H1 (cell line): ENCODE measurements at regions not wholly inside any gene's neighbourhood (a gene's known extent, or its start where the extent isn't known, plus 50 kb on each side); places are given as distances from the start of the nearest gene placed in this dataset.

Experiments used
- CTCF ChIA-PET: fragments of 300-600 bp; sonication (Branson Sonifier 250); formaldehyde crosslinking; loops from one replicate; lab custom pipeline; 2021; ENCODE audit not compliant: partially characterized antibody; lab: Charles Lee
- POLR2A ChIA-PET: fragments of 300-600 bp; sonication (Branson Sonifier 250); formaldehyde crosslinking; loops from one replicate; lab custom pipeline; 2021; ENCODE audit warnings: inconsistent platforms; ENCODE audit not compliant: partially characterized antibody; lab: Charles Lee
- DNase-seq, 2 experiments: peaks; one replicate each; pipeline versions ENCODE4 v3.0.0 to v3.0.0-alpha.2; 2010 to 2022; ENCODE audit warnings: low spot score in 2 of 2, low read depth in 1 of 2, mixed read lengths in 1 of 2
- FAIRE-seq: peaks from 2 replicates; lab custom pipeline; 2011; peaks lifted over from hg19 to GRCh38; lab: Jason Lieb, UNC
- H2AFZ ChIP-seq: 2 replicates; pipeline ENCODE4 v1.8.1; 2012; ENCODE audit warnings: low read length, inconsistent platforms
- H2AK5ac ChIP-seq: 2 replicates; pipeline ENCODE4 v1.6.1; 2013; ENCODE audit warnings: low read depth, low read length
- H2BK120ac ChIP-seq: replicated peaks from 2 replicates; pipeline ENCODE3; 2013; ENCODE audit warnings: low read depth, low read length, inconsistent platforms
- H2BK12ac ChIP-seq: 2 replicates; pipeline ENCODE4 v1.6.1; 2013; ENCODE audit warnings: low read depth, low read length
- H2BK15ac ChIP-seq: 2 replicates; pipeline ENCODE4 v1.6.1; 2013; ENCODE audit warnings: low read length
- H2BK20ac ChIP-seq: 2 replicates; pipeline ENCODE4 v1.6.1; 2013; ENCODE audit warnings: low read length
- H2BK5ac ChIP-seq: 2 replicates; pipeline ENCODE4 v1.6.1; 2013; ENCODE audit warnings: low read depth, low read length
- H3K14ac ChIP-seq: 2 replicates; pipeline ENCODE4 v1.6.1; 2013; ENCODE audit warnings: inconsistent platforms; ENCODE audit not compliant: insufficient read length
- H3K18ac ChIP-seq: 2 replicates; pipeline ENCODE4 v1.6.1; 2013; ENCODE audit warnings: low read length; ENCODE audit errors: extremely low read depth
- H3K23ac ChIP-seq: 2 replicates; pipeline ENCODE4 v1.6.1; 2013; ENCODE audit warnings: inconsistent platforms; ENCODE audit not compliant: insufficient read length
- H3K23me2 ChIP-seq: 2 replicates; pipeline ENCODE4 v1.6.1; 2013; ENCODE audit warnings: low read depth, low read length
- H3K27ac ChIP-seq: 2 replicates; pipeline ENCODE4 v1.6.1; 2011; ENCODE audit warnings: low read depth, low read length, inconsistent platforms
- H3K27me3 ChIP-seq, 4 experiments: replicated peaks in 1 of 4; 1 replicate in 1 of 4; 2 replicates in 3 of 4; pipeline versions ENCODE4 v1.6.1 to v1.8.1; 2011 to 2013; ENCODE audit warnings: low read length in 3 of 4, mild to moderate bottlenecking in 3 of 4, inconsistent platforms in 2 of 4, mixed read lengths in 2 of 4, moderate library complexity in 1 of 4; ENCODE audit not compliant: control insufficient read depth in 3 of 4, insufficient read depth in 3 of 4; ENCODE audit errors: extremely low read depth in 1 of 4
- H3K36me3 ChIP-seq, 4 experiments: 2 replicates each; pipeline versions ENCODE4 v1.6.1 to v1.8.1; 2011 to 2013; ENCODE audit warnings: mild to moderate bottlenecking in 4 of 4, low read length in 3 of 4, moderate library complexity in 2 of 4, control low read depth in 1 of 4, inconsistent platforms in 1 of 4; ENCODE audit not compliant: insufficient read depth in 4 of 4, control insufficient read depth in 2 of 4
- H3K4ac ChIP-seq: replicated peaks from 2 replicates; pipeline ENCODE3; 2013; ENCODE audit warnings: low read length, low read depth, mixed read lengths, inconsistent platforms; ENCODE audit not compliant: insufficient read length
- H3K4me1 ChIP-seq, 4 experiments: replicated peaks in 1 of 4; 1 replicate in 1 of 4; 2 replicates in 3 of 4; pipeline versions ENCODE4 v1.6.1 to v1.8.1; 2011 to 2013; ENCODE audit warnings: low read length in 3 of 4, inconsistent platforms in 2 of 4, mixed read lengths in 1 of 4; ENCODE audit not compliant: insufficient read depth in 4 of 4, control insufficient read depth in 3 of 4
- H3K4me2 ChIP-seq, 2 experiments: 2 replicates each; pipeline versions ENCODE4 v1.6.1 to v1.8.1; 2011 to 2013; ENCODE audit warnings: low read depth in 2 of 2, low read length in 2 of 2, control low read depth in 1 of 2, inconsistent platforms in 1 of 2, mild to moderate bottlenecking in 1 of 2; ENCODE audit not compliant: insufficient read depth in 1 of 2
- H3K4me3 ChIP-seq, 4 experiments: fragments of 200-600, 300-600 bp in 1 of 4; sonication (generic), shearing (Covaris generic), sonication (Bioruptor Twin) in 1 of 4; 2 replicates each; pipeline versions ENCODE4 v1.5.1 to v1.8.1; 2011 to 2016; ENCODE audit warnings: low read length in 4 of 4, low read depth in 3 of 4, control low read depth in 2 of 4, inconsistent platforms in 2 of 4, mild to moderate bottlenecking in 2 of 4, mixed read lengths in 1 of 4, moderate library complexity in 1 of 4; ENCODE audit not compliant: insufficient read depth in 2 of 4; ENCODE audit errors: extremely low read depth in 1 of 4
- H3K56ac ChIP-seq: replicated peaks from 2 replicates; pipeline ENCODE3; 2013; ENCODE audit warnings: low read depth, mild to moderate bottlenecking, mixed read lengths, low read length, inconsistent platforms; ENCODE audit not compliant: insufficient read length
- H3K79me1 ChIP-seq: 2 replicates; pipeline ENCODE4 v1.6.1; 2013; ENCODE audit warnings: low read depth, low read length, control low read depth
- H3K79me2 ChIP-seq, 2 experiments: 2 replicates each; pipeline versions ENCODE4 v1.6.1 to v1.8.1; 2012 to 2013; ENCODE audit warnings: low read length in 2 of 2, mild to moderate bottlenecking in 2 of 2, inconsistent platforms in 1 of 2; ENCODE audit not compliant: insufficient read depth in 2 of 2, control insufficient read depth in 1 of 2
- H3K9ac ChIP-seq, 4 experiments: replicated peaks in 1 of 4; 1 replicate in 1 of 4; 2 replicates in 3 of 4; pipeline versions ENCODE4 v1.6.1 to v1.8.1; 2011 to 2013; ENCODE audit warnings: low read depth in 3 of 4, low read length in 3 of 4, control low read depth in 2 of 4, mild to moderate bottlenecking in 2 of 4, moderate library complexity in 2 of 4, inconsistent platforms in 1 of 4; ENCODE audit errors: extremely low read depth in 1 of 4
- H3K9me3 ChIP-seq, 2 experiments: 2 replicates each; pipeline versions ENCODE4 v1.6.1 to v1.8.1; 2012 to 2013; ENCODE audit warnings: mild to moderate bottlenecking in 2 of 2, moderate library complexity in 2 of 2, control low read depth in 1 of 2, inconsistent platforms in 1 of 2, low read depth in 1 of 2, low read length in 1 of 2, mixed read lengths in 1 of 2; ENCODE audit not compliant: insufficient read depth in 2 of 2
- H4K20me1 ChIP-seq, 2 experiments: replicated peaks in 1 of 2; 2 replicates each; pipeline versions ENCODE3 to v1.8.1; 2011 to 2013; ENCODE audit warnings: inconsistent platforms in 2 of 2, low read length in 2 of 2, mild to moderate bottlenecking in 1 of 2; ENCODE audit not compliant: insufficient read depth in 2 of 2, control insufficient read depth in 1 of 2
- H4K5ac ChIP-seq: 2 replicates; pipeline ENCODE4 v1.6.1; 2013; ENCODE audit warnings: low read length, low read depth, mixed read lengths, inconsistent platforms; ENCODE audit not compliant: insufficient read length
- H4K8ac ChIP-seq: 2 replicates; pipeline ENCODE4 v1.8.0; 2013; ENCODE audit warnings: mild to moderate bottlenecking, moderate library complexity, low read length, inconsistent platforms; ENCODE audit not compliant: insufficient read depth; ENCODE audit errors: extremely low read depth
- H4K91ac ChIP-seq: replicated peaks from 2 replicates; pipeline ENCODE3; 2013; ENCODE audit warnings: low read length, mixed read lengths, inconsistent platforms; ENCODE audit not compliant: insufficient read length
- CHD2 ChIP-seq: IDR thresholded peaks from 2 replicates; pipeline ENCODE4 v1.6.1; 2012; ENCODE audit warnings: low read length, improper control_type of control experiment
- EZH2 ChIP-seq: fragments of 200-600 bp; sonication (generic); IDR thresholded peaks from 2 replicates; pipeline ENCODE4 v1.7.1; 2012; ENCODE audit warnings: low read depth, mild to moderate bottlenecking, moderate library complexity, low read length, inconsistent platforms; ENCODE audit not compliant: severe bottlenecking
- FOSL1 ChIP-seq: IDR thresholded peaks from 2 replicates; pipeline ENCODE4 v1.6.1; 2011; ENCODE audit warnings: mild to moderate bottlenecking, low read depth, low read length, moderate library complexity; ENCODE audit not compliant: insufficient read depth
- GABPA ChIP-seq: IDR thresholded peaks from 2 replicates; pipeline ENCODE4 v1.6.1; 2011; ENCODE audit warnings: mild to moderate bottlenecking, low read length, moderate library complexity, borderline replicate concordance; ENCODE audit not compliant: insufficient read depth
- HDAC2 ChIP-seq, 2 experiments: fragments of 300-600 bp in 1 of 2; sonication (generic) in 1 of 2; IDR thresholded peaks; 2 replicates each; pipeline ENCODE4 v1.6.1; 2011 to 2012; ENCODE audit warnings: low read depth in 2 of 2, low read length in 2 of 2, mild to moderate bottlenecking in 2 of 2, moderate library complexity in 2 of 2, borderline replicate concordance in 1 of 2, inconsistent platforms in 1 of 2
- JUN ChIP-seq: IDR thresholded peaks from 2 replicates; pipeline ENCODE4 v1.6.1; 2011; ENCODE audit warnings: low read depth, mild to moderate bottlenecking, improper control_type of control experiment, low read length
- KDM1A ChIP-seq: fragments of 200-600, 300-600 bp; sonication (generic); IDR thresholded peaks from 2 replicates; pipeline ENCODE4 v1.7.1; 2016; ENCODE audit warnings: mild to moderate bottlenecking, low read length, borderline replicate concordance
- KDM4A ChIP-seq: IDR thresholded peaks from one replicate; pipeline ENCODE4 v1.7.1; 2012; ENCODE audit warnings: low read depth, mild to moderate bottlenecking, moderate library complexity, low read length, inconsistent platforms; ENCODE audit not compliant: severe bottlenecking
- NANOG ChIP-seq: IDR thresholded peaks from 2 replicates; pipeline ENCODE4 v1.6.1; 2011; ENCODE audit warnings: low read length, low read depth, mild to moderate bottlenecking, inconsistent platforms; ENCODE audit not compliant: insufficient read depth, poor library complexity, severe bottlenecking
- POLR2AphosphoS5 ChIP-seq: IDR thresholded peaks from 2 replicates; pipeline ENCODE4 v1.6.1; 2011; ENCODE audit warnings: low read depth, low read length
- RAD21 ChIP-seq, 2 experiments: IDR thresholded peaks in 1 of 2; conservative IDR thresholded peaks in 1 of 2; 2 replicates each; pipeline ENCODE4 v1.6.1; 2011; ENCODE audit warnings: low read depth in 2 of 2, low read length in 2 of 2, improper control_type of control experiment in 1 of 2, inconsistent platforms in 1 of 2, mild to moderate bottlenecking in 1 of 2, moderate library complexity in 1 of 2
- SAP30 ChIP-seq: fragments of 300-600 bp; sonication (generic); IDR thresholded peaks from 2 replicates; pipeline ENCODE4 v1.7.1; 2012; ENCODE audit warnings: low read length, moderate library complexity, mild to moderate bottlenecking, inconsistent platforms; ENCODE audit not compliant: insufficient read depth, insufficient replicate concordance
- SIRT6 ChIP-seq: IDR thresholded peaks from one replicate; pipeline ENCODE4 v1.7.1; 2012; ENCODE audit warnings: low read length, inconsistent platforms
- SIX5 ChIP-seq: IDR thresholded peaks from 2 replicates; pipeline ENCODE4 v1.6.1; 2011; ENCODE audit warnings: mild to moderate bottlenecking, low read depth, low read length
- TEAD4 ChIP-seq: IDR thresholded peaks from 2 replicates; pipeline ENCODE4 v1.6.1; 2012; ENCODE audit warnings: low read depth, low read length, inconsistent platforms, mixed read lengths

GRCh38 chr18:63042351-63042750 is 277.2 kb downstream of the BCL2 start:
- Histone ChIP-seq H3K9me3 (no peaks in the 10 kb centered on the region), H3K4me1 (no peaks in the 10 kb centered on the region; a peak in 1 of 7 replicates), H4K8ac (no peak overlapping the region), H3K4me3 (no peak overlapping the region), H4K20me1 (no peaks in the 10 kb centered on the region), H3K23me2 (no peaks in the 10 kb centered on the region), H3K4me2 (no peak overlapping the region), H4K91ac (no peak overlapping the region), H3K4ac (no peak overlapping the region), H3K18ac (no peak overlapping the region), H2BK5ac (no peak overlapping the region), H3K36me3 (no peaks in the 10 kb centered on the region), H3K79me2 (no peaks in the 10 kb centered on the region), H3K23ac (no peak overlapping the region), H2BK120ac (no peak overlapping the region), H2AFZ (no peak overlapping the region; the same call in 1 of the 2 replicates), H2BK20ac (no peak overlapping the region), H3K14ac (no peak overlapping the region), H2BK12ac (no peak overlapping the region), H2BK15ac (no peak overlapping the region), H3K27me3 (no peaks in the 10 kb centered on the region), H3K27ac (no peak overlapping the region), H3K79me1 (no peaks in the 10 kb centered on the region), H3K9ac (no peak overlapping the region), H3K56ac (no peak overlapping the region), H2AK5ac (no peak overlapping the region), H4K5ac (no peak overlapping the region)
- CTCF ChIA-PET, result interaction anchor here (0.7 to 4.0 kb wide), 5 partner anchors 17 to 90 kb away, joined by 3 to 19 read pairs (median 3); no protein-coding TSS in a partner anchor
- FAIRE-seq (no peak), DNase-seq (no peak)
- POLR2A ChIA-PET, result no interaction called here
- TF ChIP-seq CHD2, result no peak
- TF ChIP-seq FOSL1, result no peak
- no peak for TF ChIP-seq POLR2AphosphoS5
- no peak for TF ChIP-seq GABPA
- TF ChIP-seq SAP30, result no peak
- no peak for TF ChIP-seq SIRT6
- no peak for TF ChIP-seq TEAD4
- TF ChIP-seq KDM4A, result no peak
- TF ChIP-seq RAD21 (IDR thresholded peaks at IDR 0.05 in 1 of 2, conservative IDR thresholded peaks at IDR 0.05 in 1 of 2; ENCODE audit: low read depth in 2 of 2, low read length in 2 of 2), result no peak
- TF ChIP-seq SIX5, result no peak
- no peak for TF ChIP-seq KDM1A
- no peak for TF ChIP-seq HDAC2 (IDR thresholded peaks at IDR 0.05; ENCODE audit: borderline replicate concordance in 1 of 2, low read depth in 2 of 2, low read length in 2 of 2)
- no peak for TF ChIP-seq JUN
- TF ChIP-seq EZH2, result no peak
- no peak for TF ChIP-seq NANOG
